SHP77 (cell line): ENCODE measurements at regions not wholly inside any gene's neighbourhood (a gene's known extent, or its start where the extent isn't known, plus 50 kb on each side); places are given as distances from the start of the nearest gene placed in this dataset.

Experiments
- DNase-seq, 2 experiments: peaks; one replicate each; lab custom pipeline; 2025; lab: John Stamatoyannopoulos, UW

- DNase-seq, result no peak
Measured at GRCh38 chr7:17654940-17655339, 285.4 kb downstream of the SNX13 start.

- no peak for DNase-seq
Measured at GRCh38 chr7:17659126-17659525, 281.2 kb downstream of the SNX13 start.

DNA sequence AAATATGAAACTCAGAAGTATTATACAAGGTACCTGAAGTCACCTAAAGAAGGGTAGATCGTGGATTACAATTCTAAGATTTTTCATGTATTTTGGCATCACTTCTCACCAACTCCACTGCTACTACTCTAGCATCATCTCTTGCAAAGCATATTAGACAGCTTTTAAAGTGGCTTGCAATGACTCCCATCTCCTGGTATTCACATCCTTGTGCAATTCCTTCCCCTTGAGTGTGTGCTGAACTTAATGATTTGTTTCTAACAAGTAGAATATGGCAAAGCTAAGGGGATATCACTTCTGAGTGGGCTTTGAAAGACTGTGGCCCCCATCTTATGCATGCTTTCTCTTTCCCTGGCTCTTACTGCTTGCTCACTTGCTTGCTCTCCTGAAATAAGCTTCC lies 280.2 kb downstream of the SNX13 start:
- DNase-seq, result no peak

GRCh38 chr7:17661982-17662585 lies 278.2 kb downstream of the SNX13 start:
- no peak for DNase-seq

- no peak for DNase-seq
Measured at GRCh38 chr7:17663061-17663675, 277.1 kb downstream of the SNX13 start.

GRCh38 chr7:17665029-17665428 lies 275.3 kb downstream of the SNX13 start:
- DNase-seq, result no peak

DNA sequence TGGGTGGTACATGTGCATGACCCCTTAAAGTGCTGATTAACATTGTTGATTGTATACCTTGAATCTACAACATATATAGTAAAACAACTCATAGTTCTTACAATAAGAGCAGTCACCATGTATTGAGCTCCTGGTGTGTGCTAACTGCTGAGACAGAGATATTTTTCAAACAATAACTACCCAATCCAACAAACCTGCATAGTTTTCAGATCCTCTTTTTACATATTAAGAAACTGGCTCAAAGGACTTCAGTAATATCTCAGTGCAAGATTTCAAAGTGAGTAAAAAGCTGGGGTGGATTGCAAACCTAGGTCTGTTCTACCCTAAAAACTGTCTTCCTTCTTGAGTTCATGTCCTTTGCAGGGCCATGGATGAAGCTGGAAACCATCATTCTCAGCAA lies 272.2 kb downstream of the SNX13 start:
- DNase-seq, result no peak

DNA sequence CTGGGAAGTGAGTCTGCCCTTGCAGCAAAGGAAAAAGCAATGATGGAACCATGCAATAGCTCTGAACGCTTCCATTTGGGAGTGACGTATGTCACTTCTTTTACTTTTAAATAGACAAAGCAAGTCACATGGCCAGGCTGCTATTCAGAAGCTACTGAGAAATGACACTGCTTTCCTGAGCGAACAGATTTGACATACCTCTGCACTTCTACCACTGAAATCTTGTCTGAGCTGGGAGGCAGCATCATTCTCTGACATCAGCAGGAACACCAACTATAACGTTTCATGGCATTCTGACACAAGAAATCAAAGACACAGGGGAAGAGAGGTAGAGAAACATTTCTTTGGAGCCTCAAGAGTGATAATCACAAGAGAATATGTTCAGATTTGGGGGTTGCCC lies 271.1 kb downstream of the SNX13 start:
- DNase-seq, result no peak

GRCh38 chr7:17671956-17672355 lies 268.3 kb downstream of the SNX13 start:
- no peak for DNase-seq

DNA sequence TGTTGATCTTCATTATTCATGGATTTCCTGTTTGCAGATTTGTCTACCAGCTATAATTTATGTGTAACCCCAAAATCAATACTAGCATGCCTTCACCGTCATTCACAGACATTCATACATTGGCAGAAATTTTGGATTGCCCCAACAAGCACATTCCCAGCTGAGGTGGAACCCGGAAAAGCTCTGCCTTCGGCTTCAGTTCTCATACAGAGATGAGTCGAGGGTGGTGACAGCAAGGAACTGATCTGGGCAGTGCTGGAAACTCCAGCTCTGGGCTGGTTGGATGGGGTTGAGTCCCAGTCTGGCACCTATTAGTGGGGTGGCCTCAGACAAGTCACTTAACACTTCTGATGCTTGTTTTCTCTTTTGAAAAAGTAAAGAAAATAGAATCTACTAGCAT lies 267.5 kb downstream of the SNX13 start:
- no peak for DNase-seq

GRCh38 chr7:17674166-17674942 lies 265.9 kb downstream of the SNX13 start:
- DNase-seq, result no peak

DNA sequence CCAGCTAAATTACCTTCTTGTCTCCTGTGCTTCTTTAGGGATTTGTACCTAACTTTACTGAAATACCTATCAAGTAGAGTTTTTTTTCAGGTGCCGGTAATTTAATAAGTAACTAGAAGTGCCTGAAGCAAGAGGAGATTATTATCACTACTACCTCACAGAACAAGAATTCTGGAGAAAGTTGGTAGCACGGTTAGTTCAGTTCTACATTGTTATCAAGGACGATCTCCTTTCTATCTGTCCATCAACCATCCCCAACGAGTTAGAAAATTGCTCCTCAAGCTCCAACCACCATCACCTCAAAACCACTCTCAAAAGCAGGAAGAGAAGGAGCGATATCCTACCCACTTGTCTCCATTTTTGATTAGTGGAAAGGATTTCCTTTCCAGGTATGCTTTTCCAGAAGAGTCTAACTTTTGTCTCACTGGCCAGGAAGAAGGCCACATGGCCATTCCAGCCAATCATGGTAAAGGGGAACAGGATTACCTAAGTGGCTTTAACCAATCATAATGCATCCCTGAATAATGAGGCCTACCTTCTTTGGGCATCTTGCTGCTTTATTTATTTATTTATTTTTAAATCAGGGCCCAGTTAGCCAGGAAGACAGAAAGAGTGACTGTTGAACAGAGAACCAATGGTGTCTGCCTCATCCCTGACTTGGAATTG lies 265.2 kb downstream of the SNX13 start:
- DNase-seq, result no peak

DNA sequence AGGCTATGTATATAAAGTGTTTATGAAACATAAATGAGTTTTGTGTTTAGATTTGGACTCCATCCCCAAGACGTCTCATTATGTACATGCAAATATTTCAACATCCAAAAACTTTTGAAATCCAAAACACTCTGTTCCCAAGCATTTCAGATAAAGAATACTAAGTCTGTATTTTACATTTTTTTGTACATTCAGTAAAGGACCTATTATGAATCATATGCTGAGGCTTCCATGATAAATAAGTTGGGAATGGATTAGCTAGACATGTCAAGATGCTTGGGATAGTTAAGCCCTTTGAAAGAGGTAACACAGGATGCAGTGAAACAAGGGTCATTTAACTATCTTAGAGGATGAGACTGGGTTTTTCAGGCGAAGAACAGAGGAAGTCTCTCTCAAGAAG lies 262.9 kb downstream of the SNX13 start:
- no peak for DNase-seq

DNA sequence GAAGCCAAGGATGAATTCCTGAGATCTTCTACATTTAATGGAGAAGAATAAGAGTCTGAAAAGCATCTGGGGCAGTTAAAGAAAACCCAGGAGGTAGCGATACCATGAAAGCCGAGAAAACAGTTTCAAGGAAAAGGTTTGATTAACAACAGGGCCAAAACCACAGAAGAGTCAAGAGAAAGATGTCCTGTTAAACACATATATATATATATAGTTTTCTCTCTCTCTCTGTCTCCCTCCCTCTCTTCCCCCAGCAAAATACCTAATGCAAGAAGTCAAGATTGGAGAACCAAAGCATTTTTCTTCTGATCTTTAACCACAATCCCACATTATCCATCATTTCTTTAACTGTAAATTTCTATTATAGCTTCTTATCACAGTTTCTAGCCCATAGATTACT lies 261.4 kb downstream of the SNX13 start:
- no peak for DNase-seq

GRCh38 chr7:17679458-17679857 lies 260.8 kb downstream of the SNX13 start:
- no peak for DNase-seq

- no peak for DNase-seq
Measured at GRCh38 chr7:17680026-17680425, 260.3 kb downstream of the SNX13 start.

DNA sequence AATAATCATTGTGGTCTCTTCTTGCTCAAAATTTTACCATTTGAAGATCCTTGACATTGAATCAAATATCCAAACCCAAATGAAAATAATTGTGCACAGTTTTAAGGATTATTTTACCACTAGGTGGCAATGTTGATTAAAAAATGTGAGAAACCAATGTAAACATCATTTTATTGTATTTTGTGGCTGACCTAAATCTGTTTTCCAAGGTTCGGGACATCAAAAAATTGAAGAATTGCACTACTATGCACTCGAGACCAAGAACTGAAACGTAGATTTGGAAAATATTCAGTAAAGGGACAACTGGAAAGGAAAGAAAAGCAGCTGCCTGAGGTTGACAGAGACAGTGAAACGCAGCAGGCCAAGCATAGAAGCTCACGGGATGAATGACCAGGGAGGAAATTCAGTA lies 259.3 kb downstream of the SNX13 start:
- DNase-seq, result peak in 1 of 2 experiments; percentile 31

- DNase-seq, result no peak
Measured at GRCh38 chr7:17681965-17682364, 258.3 kb downstream of the SNX13 start.

- DNase-seq, result no peak
Measured at GRCh38 chr7:17682586-17682985, 257.7 kb downstream of the SNX13 start.

GRCh38 chr7:17685141-17685540 lies 255.2 kb downstream of the SNX13 start:
- no peak for DNase-seq

- DNase-seq, result no peak
Measured at GRCh38 chr7:17687361-17687760, 252.9 kb downstream of the SNX13 start.

- no peak for DNase-seq
Measured at GRCh38 chr7:17689361-17689902, 250.9 kb downstream of the SNX13 start.

DNA sequence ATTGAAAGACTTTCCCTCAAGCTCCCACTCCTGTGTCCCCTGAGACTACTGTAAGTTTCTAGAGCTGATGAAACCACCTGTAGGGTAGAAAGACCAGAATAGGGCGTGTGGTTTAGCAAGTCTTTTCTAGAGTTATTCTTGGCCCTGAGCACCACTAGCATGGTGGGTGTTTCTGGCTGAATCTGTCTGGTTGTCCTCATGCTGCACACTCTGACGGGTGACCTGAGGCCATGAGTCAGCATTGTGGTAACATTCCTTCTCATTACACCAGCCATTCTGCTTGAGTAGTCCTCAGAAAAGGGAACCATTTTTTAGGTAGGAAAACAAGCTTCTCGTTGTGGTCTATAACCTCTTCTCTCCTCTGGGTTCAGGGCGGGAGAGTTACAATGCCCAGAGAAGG lies 250.3 kb downstream of the SNX13 start:
- no peak for DNase-seq
